ENCODE measurements at regions not wholly inside any gene's neighbourhood (a gene's known extent, or its start where the extent isn't known, plus 50 kb on each side); places are given as distances from the start of the nearest gene placed in this dataset.

GRCh38 chr22:35138521-35138920 lies 72.6 kb downstream of the ISX start:
- Mint-ChIP-seq H3K4me1 (ENCODE audit: low read depth) (no peaks in the 10 kb centered on the region), H3K27me3 (ENCODE audit: insufficient read depth) (peaks cover 4% of the 10 kb centered on the region), H3K9me3 (no peaks in the 10 kb centered on the region), H3K36me3 (ENCODE audit: low read depth) (no peaks in the 10 kb centered on the region), H3K4me3 (no peak overlapping the region), H3K27ac (no peak overlapping the region)
- intact Hi-C loops (cut with micrococcal nuclease): no loop called here
- DNase-seq (ENCODE audit: low spot score): no peak

GRCh38 chr22:35140879-35141745 lies 75.2 kb downstream of the ISX start:
- Mint-ChIP-seq H3K4me3 (no peak overlapping the region), H3K27ac (no peak overlapping the region), H3K36me3 (ENCODE audit: low read depth) (no peaks in the 10 kb centered on the region), H3K27me3 (ENCODE audit: insufficient read depth) (peaks cover 1% of the 10 kb centered on the region), H3K4me1 (ENCODE audit: low read depth) (no peaks in the 10 kb centered on the region), H3K9me3 (no peaks in the 10 kb centered on the region)
- DNase-seq (ENCODE audit: low spot score): no peak
- intact Hi-C loops (cut with micrococcal nuclease): no loop called here

GRCh38 chr22:35148381-35148780 lies 82.4 kb downstream of the ISX start:
- H3K9me3 Mint-ChIP-seq: no peaks in the 10 kb centered on the region
- no peak for DNase-seq (ENCODE audit: low spot score)
- H3K4me1 Mint-ChIP-seq (ENCODE audit: low read depth): peaks cover 6% of the 10 kb centered on the region
- H3K27me3 Mint-ChIP-seq (ENCODE audit: insufficient read depth): peaks cover 2% of the 10 kb centered on the region
- H3K4me3 Mint-ChIP-seq: no peak overlapping the region
- H3K27ac Mint-ChIP-seq: no peak overlapping the region
- intact Hi-C loops (cut with micrococcal nuclease): no loop called here
- H3K36me3 Mint-ChIP-seq (ENCODE audit: low read depth): no peaks in the 10 kb centered on the region

- no peak for DNase-seq (ENCODE audit: low spot score)
- H3K4me3 Mint-ChIP-seq: no peak overlapping the region
- H3K4me1 Mint-ChIP-seq (ENCODE audit: low read depth): peaks cover 6% of the 10 kb centered on the region
- no peaks in the 10 kb centered on the region for H3K36me3 Mint-ChIP-seq (ENCODE audit: low read depth)
- H3K9me3 Mint-ChIP-seq: no peaks in the 10 kb centered on the region
- H3K27me3 Mint-ChIP-seq (ENCODE audit: insufficient read depth): peaks cover 2% of the 10 kb centered on the region
- intact Hi-C loops (cut with micrococcal nuclease): no loop called here
- no peak overlapping the region for H3K27ac Mint-ChIP-seq
Observed at GRCh38 chr22:35148866-35149548, 83.0 kb downstream of the ISX start.

GRCh38 chr22:35150183-35151107 lies 84.5 kb downstream of the ISX start:
- H3K27ac Mint-ChIP-seq: no peak overlapping the region

GRCh38 chr22:35152316-35152715 lies 86.4 kb downstream of the ISX start:
- intact Hi-C loops (cut with micrococcal nuclease): loop anchor here (10.0 kb wide), 1 partner anchor 82 kb away; no protein-coding TSS in a partner anchor
- DNase-seq (ENCODE audit: low spot score): no peak
- Mint-ChIP-seq H3K36me3 (ENCODE audit: low read depth) (no peaks in the 10 kb centered on the region), H3K27me3 (ENCODE audit: insufficient read depth) (peaks cover 2% of the 10 kb centered on the region), H3K4me3 (no peak overlapping the region), H3K4me1 (ENCODE audit: low read depth) (peaks cover 6% of the 10 kb centered on the region), H3K27ac (no peak overlapping the region), H3K9me3 (no peaks in the 10 kb centered on the region)

More at GRCh38 chr22:35150183-35151107, 84.5 kb downstream of the ISX start:
- intact Hi-C loops (cut with micrococcal nuclease): loop anchor here (10.0 kb wide), 1 partner anchor 84 kb away; no protein-coding TSS in a partner anchor
- H3K4me1 Mint-ChIP-seq (ENCODE audit: low read depth): peaks cover 6% of the 10 kb centered on the region
- H3K27me3 Mint-ChIP-seq (ENCODE audit: insufficient read depth): peaks cover 3% of the 10 kb centered on the region
- no peaks in the 10 kb centered on the region for H3K9me3 Mint-ChIP-seq
- DNase-seq (ENCODE audit: low spot score): peak; percentile 35
- H3K4me3 Mint-ChIP-seq: no peak overlapping the region
- no peaks in the 10 kb centered on the region for H3K36me3 Mint-ChIP-seq (ENCODE audit: low read depth)

GRCh38 chr22:35154937-35155387 lies 89.0 kb downstream of the ISX start:
- no peak for DNase-seq (ENCODE audit: low spot score)
- intact Hi-C loops (cut with micrococcal nuclease): loop anchor here (10.0 kb wide), 1 partner anchor 80 kb away; no protein-coding TSS in a partner anchor
- H3K4me3 Mint-ChIP-seq: no peak overlapping the region
- no peak overlapping the region for H3K27ac Mint-ChIP-seq
- H3K4me1 Mint-ChIP-seq (ENCODE audit: low read depth): peaks cover 6% of the 10 kb centered on the region
- H3K36me3 Mint-ChIP-seq (ENCODE audit: low read depth): no peaks in the 10 kb centered on the region
- no peaks in the 10 kb centered on the region for H3K9me3 Mint-ChIP-seq
- peaks cover 4% of the 10 kb centered on the region for H3K27me3 Mint-ChIP-seq (ENCODE audit: insufficient read depth)

- H3K9me3 Mint-ChIP-seq: no peaks in the 10 kb centered on the region
- no peak overlapping the region for H3K27ac Mint-ChIP-seq
- peaks cover 4% of the 10 kb centered on the region for H3K27me3 Mint-ChIP-seq (ENCODE audit: insufficient read depth)
- no peak for DNase-seq (ENCODE audit: low spot score)
- H3K4me3 Mint-ChIP-seq: no peak overlapping the region
- intact Hi-C loops (cut with micrococcal nuclease): loop anchor here (10.0 kb wide), 1 partner anchor 79 kb away; no protein-coding TSS in a partner anchor
- H3K4me1 Mint-ChIP-seq (ENCODE audit: low read depth): peaks cover 4% of the 10 kb centered on the region
- H3K36me3 Mint-ChIP-seq (ENCODE audit: low read depth): no peaks in the 10 kb centered on the region
Observed at GRCh38 chr22:35155403-35156025, 89.6 kb downstream of the ISX start.

GRCh38 chr22:35156945-35157344 lies 91.0 kb downstream of the ISX start:
- Mint-ChIP-seq H3K4me3 (no peak overlapping the region), H3K9me3 (no peaks in the 10 kb centered on the region), H3K4me1 (ENCODE audit: low read depth) (no peaks in the 10 kb centered on the region), H3K36me3 (ENCODE audit: low read depth) (no peaks in the 10 kb centered on the region), H3K27ac (no peak overlapping the region), H3K27me3 (ENCODE audit: insufficient read depth) (peaks cover 4% of the 10 kb centered on the region)
- intact Hi-C loops (cut with micrococcal nuclease): loop anchor here (10.0 kb wide), 1 partner anchor 78 kb away; no protein-coding TSS in a partner anchor
- no peak for DNase-seq (ENCODE audit: low spot score)

GRCh38 chr22:35158336-35158735 lies 92.4 kb downstream of the ISX start:
- Mint-ChIP-seq H3K36me3 (ENCODE audit: low read depth) (no peaks in the 10 kb centered on the region), H3K4me1 (ENCODE audit: low read depth) (no peaks in the 10 kb centered on the region), H3K27me3 (ENCODE audit: insufficient read depth) (peaks cover 4% of the 10 kb centered on the region), H3K4me3 (no peak overlapping the region), H3K27ac (no peak overlapping the region), H3K9me3 (no peaks in the 10 kb centered on the region)
- no peak for DNase-seq (ENCODE audit: low spot score)
- intact Hi-C loops (cut with micrococcal nuclease): loop anchor here (10.0 kb wide), 1 partner anchor 76 kb away; no protein-coding TSS in a partner anchor

GRCh38 chr22:35159343-35159742 lies 93.4 kb downstream of the ISX start:
- H3K27me3 Mint-ChIP-seq (ENCODE audit: insufficient read depth): peaks cover 2% of the 10 kb centered on the region
- no peak for DNase-seq (ENCODE audit: low spot score)
- H3K36me3 Mint-ChIP-seq (ENCODE audit: low read depth): no peaks in the 10 kb centered on the region
- no peak overlapping the region for H3K27ac Mint-ChIP-seq
- H3K4me3 Mint-ChIP-seq: no peak overlapping the region
- no peaks in the 10 kb centered on the region for H3K9me3 Mint-ChIP-seq
- no peaks in the 10 kb centered on the region for H3K4me1 Mint-ChIP-seq (ENCODE audit: low read depth)
- intact Hi-C loops (cut with micrococcal nuclease): loop anchor here (10.0 kb wide), 1 partner anchor 75 kb away; no protein-coding TSS in a partner anchor

GRCh38 chr22:35160268-35160667 lies 94.3 kb downstream of the ISX start:
- no peaks in the 10 kb centered on the region for H3K9me3 Mint-ChIP-seq
- intact Hi-C loops (cut with micrococcal nuclease): no loop called here
- H3K4me3 Mint-ChIP-seq: no peak overlapping the region
- peaks cover 2% of the 10 kb centered on the region for H3K27me3 Mint-ChIP-seq (ENCODE audit: insufficient read depth)
- H3K4me1 Mint-ChIP-seq (ENCODE audit: low read depth): no peaks in the 10 kb centered on the region
- DNase-seq (ENCODE audit: low spot score): no peak
- H3K36me3 Mint-ChIP-seq (ENCODE audit: low read depth): no peaks in the 10 kb centered on the region
- no peak overlapping the region for H3K27ac Mint-ChIP-seq
